GM12892 (cell line): ENCODE measurements at regions not wholly inside any gene's neighbourhood (a gene's known extent, or its start where the extent isn't known, plus 50 kb on each side); places are given as distances from the start of the nearest gene placed in this dataset.

Source experiments
- POLR2A ChIP-seq: IDR thresholded peaks from 2 replicates; pipeline ENCODE4 v1.6.1; 2011; ENCODE audit warnings: low read depth, low read length, control low read depth
- POLR2AphosphoS5 ChIP-seq: IDR thresholded peaks from 2 replicates; pipeline ENCODE4 v1.6.1; 2011; ENCODE audit warnings: low read depth, low read length, control low read depth
- TAF1 ChIP-seq: IDR thresholded peaks from 2 replicates; pipeline ENCODE4 v1.6.1; 2011; ENCODE audit warnings: low read depth, mild to moderate bottlenecking, control low read depth, low read length, borderline replicate concordance

- no peak for TF ChIP-seq TAF1
- TF ChIP-seq POLR2AphosphoS5, result no peak
- no peak for TF ChIP-seq POLR2A
Measured at GRCh38 chr3:137079571-137079970, 121.8 kb downstream of the IL20RB start.
